Esophagus (tissue), 2 donors: ENCODE measurements at regions not wholly inside any gene's neighbourhood (a gene's known extent, or its start where the extent isn't known, plus 50 kb on each side); places are given as distances from the start of the nearest gene placed in this dataset.

ENCODE experiments used
- H3K27ac ChIP-seq, 2 donors: one replicate each; pipeline ENCODE4 v1.5.1; 2013; ENCODE audit warnings: low read depth in 2 of 2, mild to moderate bottlenecking in 2 of 2, inconsistent platforms in 1 of 2, low read length in 1 of 2, moderate library complexity in 1 of 2
- H3K27me3 ChIP-seq, 2 donors: one replicate each; pipeline ENCODE4 v1.6.1; 2013; ENCODE audit warnings: low read length in 2 of 2, control low read depth in 1 of 2, mild to moderate bottlenecking in 1 of 2; ENCODE audit not compliant: insufficient read depth in 2 of 2, control insufficient read depth in 1 of 2
- H3K36me3 ChIP-seq, 2 donors: one replicate each; pipeline ENCODE4 v1.6.1; 2013; ENCODE audit warnings: low read length in 1 of 2; ENCODE audit not compliant: control insufficient read depth in 2 of 2, insufficient read depth in 2 of 2
- H3K4me1 ChIP-seq, 2 donors: one replicate each; pipeline ENCODE4 v1.6.1; 2013; ENCODE audit warnings: low read length in 1 of 2; ENCODE audit not compliant: control insufficient read depth in 2 of 2, insufficient read depth in 2 of 2
- H3K4me3 ChIP-seq, 2 donors: one replicate each; pipeline ENCODE4 v1.5.1; 2013; ENCODE audit warnings: low read length in 2 of 2, mild to moderate bottlenecking in 2 of 2, low read depth in 1 of 2, moderate library complexity in 1 of 2
- H3K9me3 ChIP-seq, 2 donors: one replicate each; pipeline ENCODE4 v1.6.1; 2013; ENCODE audit warnings: mild to moderate bottlenecking in 2 of 2, low read depth in 1 of 2, low read length in 1 of 2, moderate library complexity in 1 of 2; ENCODE audit not compliant: control insufficient read depth in 2 of 2, insufficient read depth in 1 of 2
- whole genome bisulfite sequencing, 2 donors: extraction: QIAGEN DNeasy Blood & Tissue Kit; methylation state at CpG; one replicate each; pipeline ENCODE4 v1.1.7; 2013; 5-methylcytosine and 5-hydroxymethylcytosine counted together
- donor health status: healthy with polysubstance abuse.
- donor health status: Bipolar disorder and iron deficiency.

DNA sequence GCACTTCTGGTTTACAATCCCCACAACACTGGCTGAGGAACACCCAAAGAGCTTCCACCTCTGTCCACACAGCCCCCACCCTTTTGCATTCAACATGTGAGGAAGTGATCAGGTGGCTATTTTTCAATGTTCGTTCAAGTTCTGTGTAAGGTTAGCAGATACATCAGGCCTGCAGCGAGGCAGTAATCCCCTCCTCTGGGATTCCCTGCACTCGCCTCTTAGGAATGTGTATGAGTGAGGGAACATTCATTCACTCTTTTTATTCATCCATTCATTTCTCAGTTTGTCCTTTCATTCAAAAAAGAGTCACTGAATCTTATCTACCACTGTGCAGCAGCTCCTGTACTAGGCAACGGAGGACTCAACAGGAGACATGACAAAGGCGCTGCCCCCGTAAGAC lies 236.4 kb upstream of the PRDM1 start:
- Histone ChIP-seq H3K9me3 (no peaks in the 10 kb centered on the region), H3K4me1 (no peaks in the 10 kb centered on the region), H3K27ac (no peak overlapping the region), H3K36me3 (no peaks in the 10 kb centered on the region), H3K27me3 (no peaks in the 10 kb centered on the region), H3K4me3 (no peak overlapping the region)
- 88 to 90% methylated on average over 6 of the region's 6 CpGs for WGBS, 2 donors

DNA sequence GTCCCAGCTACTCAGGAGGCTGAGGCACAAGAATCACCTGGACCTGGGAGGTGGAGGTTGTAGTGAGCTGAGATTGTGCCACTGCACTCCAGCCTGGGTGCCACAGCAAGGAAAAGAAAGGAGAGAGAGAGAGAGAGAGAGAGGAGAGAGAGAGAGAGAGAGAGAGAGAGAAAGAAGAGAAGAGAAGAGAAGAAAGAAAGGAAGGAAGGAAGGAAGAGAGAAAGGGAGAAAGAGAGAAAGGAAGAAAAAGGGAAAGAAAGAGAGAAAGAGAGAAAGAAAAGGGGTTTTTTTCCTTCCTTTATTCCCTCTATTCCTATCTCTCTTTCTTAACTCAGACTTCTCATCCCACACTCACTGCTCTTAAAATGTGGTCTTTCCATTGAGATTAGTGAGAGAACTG lies 238.7 kb upstream of the PRDM1 start:
- no peak overlapping the region for H3K27ac ChIP-seq
- no peaks in the 10 kb centered on the region for H3K27me3 ChIP-seq
- peaks cover 0 to 2% of the 10 kb centered on the region in 2 donors for H3K4me1 ChIP-seq
- H3K4me3 ChIP-seq = no peak overlapping the region
- no peaks in the 10 kb centered on the region for H3K36me3 ChIP-seq
- no peaks in the 10 kb centered on the region for H3K9me3 ChIP-seq

DNA sequence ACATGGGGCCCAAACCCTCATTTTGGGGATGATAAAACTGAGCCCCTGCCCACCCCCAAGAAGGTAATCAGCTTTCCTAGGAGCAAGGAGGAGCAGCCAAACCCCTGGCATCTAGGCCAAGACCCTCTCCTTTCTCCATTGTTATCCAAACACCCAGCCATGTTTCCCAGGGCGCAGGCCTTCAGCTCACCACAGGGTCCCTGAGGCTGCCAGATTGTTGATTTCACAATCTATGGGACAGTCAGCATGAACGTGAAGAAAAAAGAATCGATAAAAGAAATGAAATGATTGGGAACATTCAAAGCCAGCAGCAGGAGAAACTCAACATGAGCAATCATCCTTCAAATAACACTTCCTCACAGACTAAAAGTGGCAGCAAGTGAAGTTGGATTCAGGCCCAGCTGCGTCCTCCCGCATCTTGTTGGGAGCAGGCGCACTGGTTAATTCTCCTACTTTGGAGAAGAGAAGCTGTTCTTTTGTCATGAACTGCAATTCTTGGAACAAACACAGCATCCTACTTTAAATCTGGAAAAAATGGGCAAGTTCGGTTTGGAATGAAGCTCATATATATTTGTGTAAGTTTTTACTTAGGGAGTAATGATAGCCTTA lies 241.8 kb upstream of the PRDM1 start:
- H3K36me3 ChIP-seq = no peaks in the 10 kb centered on the region
- peak overlapping the region in 1 of 2 donors; percentile 7 for H3K27ac ChIP-seq
- H3K27me3 ChIP-seq = no peaks in the 10 kb centered on the region
- no peaks in the 10 kb centered on the region for H3K9me3 ChIP-seq
- 65 to 71% methylated on average over 7 of the region's 7 CpGs for WGBS, 2 donors
- H3K4me3 ChIP-seq = no peak overlapping the region
- H3K4me1 ChIP-seq = peaks cover 0 to 2% of the 10 kb centered on the region in 2 donors

DNA sequence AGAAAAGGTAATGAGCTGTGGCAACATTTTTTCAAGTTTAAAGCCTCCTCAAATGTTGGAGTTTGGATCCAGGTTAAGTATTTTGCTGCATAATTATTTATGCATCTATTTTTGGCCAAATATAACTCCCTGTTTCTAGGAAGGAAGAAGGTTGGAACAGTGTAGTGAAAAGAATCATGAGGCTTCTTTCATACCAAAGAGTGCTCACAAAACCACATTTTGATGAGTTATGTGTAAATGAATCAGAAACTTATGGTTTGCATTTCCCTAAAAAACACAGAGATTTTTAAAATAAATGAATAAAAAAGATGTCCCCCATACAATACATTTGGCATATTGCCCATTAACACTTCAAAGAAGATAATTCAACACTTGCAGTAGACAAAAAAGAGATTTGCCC lies 246.9 kb upstream of the PRDM1 start:
- Histone ChIP-seq H3K27ac (no peak overlapping the region), H3K4me3 (no peak overlapping the region), H3K27me3 (no peaks in the 10 kb centered on the region), H3K36me3 (no peaks in the 10 kb centered on the region), H3K4me1 (peaks cover 0 to 1% of the 10 kb centered on the region in 2 donors), H3K9me3 (no peaks in the 10 kb centered on the region)

DNA sequence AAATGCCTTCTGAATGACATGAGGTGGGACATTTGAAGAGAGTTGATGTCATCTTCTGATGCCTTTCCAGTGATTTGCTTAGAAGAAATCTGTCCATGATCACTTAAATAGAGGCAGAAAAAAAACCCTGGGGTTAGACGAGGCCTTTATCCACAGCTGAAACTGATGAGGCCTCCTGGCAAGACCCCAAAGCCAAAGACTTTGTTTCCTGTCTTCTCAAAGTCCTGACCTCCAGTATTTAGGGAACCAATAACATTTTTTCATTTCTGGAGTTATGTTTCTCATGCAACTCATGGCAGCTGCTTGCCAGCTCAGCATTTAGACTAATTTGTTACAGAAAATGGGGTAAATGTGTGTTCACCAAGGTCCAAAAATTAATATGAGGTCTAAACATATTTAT lies 248.0 kb upstream of the PRDM1 start:
- no peaks in the 10 kb centered on the region for H3K4me1 ChIP-seq
- no peak overlapping the region for H3K27ac ChIP-seq
- no peaks in the 10 kb centered on the region for H3K27me3 ChIP-seq
- no peaks in the 10 kb centered on the region for H3K36me3 ChIP-seq
- H3K9me3 ChIP-seq = no peaks in the 10 kb centered on the region
- no peak overlapping the region for H3K4me3 ChIP-seq
- 16 to 35% methylated on average over 1 of the region's 1 CpG for WGBS, 2 donors

DNA sequence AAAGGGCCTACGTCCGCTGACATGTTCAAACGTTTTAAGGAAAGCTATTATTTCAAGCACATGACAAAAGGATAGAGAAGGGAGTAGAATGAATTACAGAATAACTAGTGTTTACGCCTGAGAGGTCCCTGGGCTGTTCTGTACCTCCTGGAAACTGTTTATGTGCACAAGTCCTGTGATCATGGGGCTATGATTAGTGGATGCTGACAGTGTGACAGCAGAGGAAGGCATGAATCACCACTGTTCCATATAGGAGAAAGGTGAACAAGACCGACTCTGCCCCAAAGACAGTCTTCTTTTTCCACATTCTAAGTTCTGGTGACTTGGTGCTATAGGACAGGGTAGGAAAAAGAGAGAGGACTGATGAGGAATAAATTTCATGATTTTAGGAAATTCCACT lies 249.2 kb upstream of the PRDM1 start:
- Histone ChIP-seq H3K4me3 (no peak overlapping the region), H3K27me3 (no peaks in the 10 kb centered on the region), H3K27ac (no peak overlapping the region), H3K9me3 (no peaks in the 10 kb centered on the region), H3K36me3 (no peaks in the 10 kb centered on the region), H3K4me1 (no peaks in the 10 kb centered on the region)
- WGBS, 2 donors = 84 to 87% methylated on average over 5 of the region's 5 CpGs

DNA sequence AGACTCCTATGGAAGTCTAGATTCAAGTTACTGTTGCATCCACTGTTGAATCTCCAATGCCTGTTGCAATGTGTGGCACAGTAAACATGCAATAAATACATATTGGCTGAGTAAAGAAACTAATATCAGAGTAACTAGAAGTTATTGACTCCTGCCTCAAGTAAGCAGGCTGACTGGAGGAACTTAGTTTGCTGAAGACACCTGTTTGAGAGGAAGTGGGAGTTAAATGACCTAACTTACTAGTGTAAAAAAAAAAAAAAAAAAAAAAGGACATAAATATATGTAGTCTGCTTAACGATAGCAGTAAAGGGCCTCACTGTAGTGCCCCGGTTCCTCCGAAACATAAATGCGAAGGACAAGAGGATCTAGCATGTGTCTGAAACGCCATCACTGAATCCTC lies 249.8 kb upstream of the PRDM1 start:
- no peaks in the 10 kb centered on the region for H3K4me1 ChIP-seq
- WGBS, 2 donors = 94 to 96% methylated on average over 5 of the region's 5 CpGs
- no peaks in the 10 kb centered on the region for H3K36me3 ChIP-seq
- H3K9me3 ChIP-seq = no peaks in the 10 kb centered on the region
- no peak overlapping the region for H3K4me3 ChIP-seq
- H3K27ac ChIP-seq = no peak overlapping the region
- no peaks in the 10 kb centered on the region for H3K27me3 ChIP-seq

DNA sequence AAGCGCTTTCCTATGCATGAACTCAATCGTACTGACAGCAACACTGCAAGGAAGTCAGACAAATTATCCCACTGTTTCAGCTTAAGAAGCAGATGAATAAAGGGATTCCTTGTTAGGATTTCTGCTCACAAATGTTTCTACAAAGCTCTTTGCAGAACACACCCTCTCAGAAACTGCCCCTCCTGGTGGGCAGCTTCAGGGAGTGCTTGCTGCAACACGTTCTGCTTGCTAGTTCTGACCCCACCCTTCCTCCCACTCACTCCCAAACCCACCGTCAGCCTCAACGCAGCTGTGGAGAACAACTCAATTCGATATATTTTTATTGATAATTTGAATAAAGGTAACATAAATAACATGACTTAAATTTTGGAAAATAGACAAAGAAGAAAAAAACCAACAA lies 250.8 kb upstream of the PRDM1 start:
- no peaks in the 10 kb centered on the region for H3K36me3 ChIP-seq
- no peak overlapping the region for H3K4me3 ChIP-seq
- 44 to 49% methylated on average over 6 of the region's 6 CpGs for WGBS, 2 donors
- H3K9me3 ChIP-seq = no peaks in the 10 kb centered on the region
- H3K27me3 ChIP-seq = no peaks in the 10 kb centered on the region
- no peaks in the 10 kb centered on the region for H3K4me1 ChIP-seq
- H3K27ac ChIP-seq = no peak overlapping the region

DNA sequence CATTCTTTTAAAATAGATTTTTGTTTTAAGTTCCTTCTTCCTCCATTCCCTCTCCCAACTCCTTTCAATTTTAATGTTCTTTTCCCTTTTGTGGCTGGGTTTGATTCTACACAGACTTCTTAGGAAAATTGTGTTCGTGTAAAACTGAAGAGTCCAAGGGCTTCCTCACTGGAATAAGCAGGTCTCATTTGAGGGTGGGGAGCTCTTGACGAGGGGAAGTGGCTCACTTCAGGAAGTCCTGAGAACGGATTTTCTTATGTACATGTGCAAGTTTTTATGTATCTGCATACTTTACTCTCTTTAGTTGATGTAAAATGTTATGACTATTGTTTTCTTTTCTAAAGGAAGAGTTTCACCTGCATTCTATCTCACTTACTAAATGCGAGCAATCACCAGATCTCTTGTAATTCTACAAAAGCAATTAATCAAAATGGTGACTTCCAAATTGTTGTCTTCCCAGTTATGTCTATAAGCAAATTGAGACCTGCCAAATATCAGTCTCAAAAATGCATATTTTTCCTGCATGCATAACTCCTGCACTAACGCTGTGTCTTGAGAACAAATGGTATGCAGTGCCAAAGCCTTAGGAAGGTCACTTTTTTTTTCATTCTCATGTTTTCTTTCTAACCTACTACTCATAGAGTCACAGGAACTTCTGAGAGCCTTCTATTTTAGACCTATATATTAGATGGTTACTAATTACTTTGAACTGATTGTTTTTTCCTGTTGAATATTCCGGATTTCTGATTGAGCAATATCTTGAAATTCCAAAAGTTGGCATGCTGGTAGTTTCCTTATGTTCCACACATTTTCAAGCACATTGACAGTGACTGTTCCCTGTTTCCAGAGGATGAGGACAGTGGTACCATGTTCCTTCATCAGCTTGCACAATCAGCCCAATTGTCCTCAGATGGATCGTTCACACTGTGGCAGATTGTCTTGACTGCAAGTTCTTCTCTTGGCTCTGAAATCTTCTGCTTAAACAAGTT lies 251.9 kb upstream of the PRDM1 start:
- Histone ChIP-seq H3K27me3 (no peaks in the 10 kb centered on the region), H3K27ac (no peak overlapping the region), H3K4me3 (no peak overlapping the region), H3K36me3 (no peaks in the 10 kb centered on the region), H3K9me3 (no peaks in the 10 kb centered on the region), H3K4me1 (no peaks in the 10 kb centered on the region)
- WGBS, 2 donors = 82 to 83% methylated on average over 7 of the region's 7 CpGs

DNA sequence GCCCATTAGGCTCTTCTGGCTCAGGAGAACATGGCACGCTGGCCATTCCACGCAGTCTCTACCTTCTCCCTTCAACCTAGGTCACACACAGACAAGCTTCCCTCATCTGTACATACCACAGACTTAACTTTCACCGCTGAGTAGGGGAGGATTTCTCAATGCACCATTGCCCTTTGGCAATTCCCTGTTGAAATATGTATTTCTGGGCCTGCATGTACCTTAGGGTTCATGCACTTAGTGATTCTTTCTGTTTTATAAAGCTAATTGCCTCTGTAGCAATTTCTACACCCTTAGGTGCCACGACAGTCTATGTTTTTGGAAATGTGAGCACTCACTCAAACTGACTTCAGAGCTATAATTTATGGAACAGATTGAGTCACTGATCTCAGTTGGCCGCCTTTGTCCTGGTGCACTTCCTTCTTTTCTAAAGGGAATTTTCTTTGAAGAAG lies 253.8 kb upstream of the PRDM1 start:
- Histone ChIP-seq H3K27me3 (no peaks in the 10 kb centered on the region), H3K27ac (no peak overlapping the region), H3K36me3 (no peaks in the 10 kb centered on the region), H3K4me1 (no peaks in the 10 kb centered on the region), H3K4me3 (no peak overlapping the region), H3K9me3 (no peaks in the 10 kb centered on the region)
- WGBS, 2 donors = 77 to 81% methylated on average over 5 of the region's 5 CpGs
